NCI-H2171 (cell line): ENCODE measurements at regions not wholly inside any gene's neighbourhood (a gene's known extent, or its start where the extent isn't known, plus 50 kb on each side); places are given as distances from the start of the nearest gene placed in this dataset.
"Not testable (repeated sequence)": the region's sequence is repeated elsewhere in the genome, so short reads cannot be mapped to it uniquely, and the experiment has no call there.

Experiments
- DNase-seq: peaks from one replicate; lab custom pipeline; 2025; lab: John Stamatoyannopoulos, UW

GRCh38 chr3:167102071-167102470 lies 278.0 kb downstream of the ZBBX start:
- DNase-seq: no peak

GRCh38 chr3:167100651-167101050 lies 279.4 kb downstream of the ZBBX start:
- DNase-seq: no peak

- no peak for DNase-seq
Measured at GRCh38 chr3:167100200-167100599, 279.9 kb downstream of the ZBBX start.

GRCh38 chr3:167095976-167096375 lies 284.1 kb downstream of the ZBBX start:
- no peak for DNase-seq

- no peak for DNase-seq
Measured at GRCh38 chr3:167094632-167095031, 285.5 kb downstream of the ZBBX start.

GRCh38 chr3:167091226-167091625 lies 288.9 kb downstream of the ZBBX start:
- DNase-seq: peak; percentile 11

- DNase-seq: no peak
Measured at GRCh38 chr3:167084545-167084944, 295.6 kb downstream of the ZBBX start.

GRCh38 chr3:167078070-167078622 lies 302.0 kb downstream of the ZBBX start:
- no peak for DNase-seq

- DNase-seq: no peak
Measured at GRCh38 chr3:167067787-167068161, 312.3 kb downstream of the ZBBX start.

- peak; percentile 72 for DNase-seq
Measured at GRCh38 chr3:167066977-167067786, 312.9 kb downstream of the ZBBX start.

GRCh38 chr3:167057581-167057980 lies 322.5 kb downstream of the ZBBX start:
- DNase-seq: no peak

GRCh38 chr3:167054926-167055325 lies 325.2 kb downstream of the ZBBX start:
- DNase-seq: no peak

GRCh38 chr3:167051421-167051820 lies 328.7 kb downstream of the ZBBX start:
- no peak for DNase-seq

- DNase-seq: no peak
Measured at GRCh38 chr3:167033866-167034265, 346.2 kb downstream of the ZBBX start.

- DNase-seq: peak; percentile 10
Measured at GRCh38 chr3:167032267-167032876, 347.7 kb downstream of the ZBBX start.

- DNase-seq: no peak
Measured at GRCh38 chr3:167031364-167032049, 348.6 kb downstream of the ZBBX start.

GRCh38 chr3:167030082-167030725 lies 349.9 kb downstream of the ZBBX start:
- no peak for DNase-seq

GRCh38 chr3:167019503-167019902 lies 360.6 kb downstream of the ZBBX start:
- DNase-seq: not testable (repeated sequence)

GRCh38 chr3:167018591-167019111 lies 361.4 kb downstream of the ZBBX start:
- DNase-seq: not testable (repeated sequence)

GRCh38 chr3:167012691-167013090 lies 367.4 kb downstream of the ZBBX start:
- DNase-seq: no peak

GRCh38 chr3:167008791-167009190 lies 371.3 kb downstream of the ZBBX start:
- DNase-seq: no peak

- no peak for DNase-seq
Measured at GRCh38 chr3:167001374-167001773, 378.7 kb downstream of the ZBBX start.
